Heart left ventricle (tissue), 16 donors: ENCODE measurements at regions not wholly inside any gene's neighbourhood (a gene's known extent, or its start where the extent isn't known, plus 50 kb on each side); places are given as distances from the start of the nearest gene placed in this dataset.

ENCODE experiments used
- ATAC-seq, 4 donors: fragments of 200-7000 bp; cut with Tn5 transposase; one replicate each; pipeline ENCODE4 v1.9.1; 2020 to 2022; ENCODE audit warnings: moderate library complexity in 4 of 4, mild to moderate bottlenecking in 3 of 4, moderate number of reproducible peaks in 1 of 4
- DNase-seq, 5 donors: peaks; one replicate each; pipeline ENCODE4 v3.0.0-alpha.2; 2020
- H3K27ac ChIP-seq, 12 donors: fragments of 200-600 bp; sonication (generic) in 4 of 12; one replicate each; pipeline versions ENCODE4 v1.5.0 to v1.8.0; 2016 to 2022; ENCODE audit warnings: mild to moderate bottlenecking in 2 of 12
- H3K27me3 ChIP-seq, 9 donors: fragments of 200-600 bp; sonication (generic) in 2 of 9; one replicate each; pipeline versions ENCODE4 v1.5.1 to v1.8.0; 2016 to 2022; ENCODE audit warnings: mild to moderate bottlenecking in 3 of 9
- H3K36me3 ChIP-seq, 9 donors: fragments of 200-600 bp; sonication (generic) in 2 of 9; one replicate each; pipeline versions ENCODE4 v1.5.0 to v1.8.0; 2018 to 2022; ENCODE audit warnings: mild to moderate bottlenecking in 2 of 9
- H3K4me1 ChIP-seq, 12 donors: fragments of 200-600 bp; sonication (generic) in 4 of 12; one replicate each; pipeline versions ENCODE4 v1.5.0 to v1.8.0; 2016 to 2022; ENCODE audit warnings: mild to moderate bottlenecking in 3 of 12
- H3K4me3 ChIP-seq, 12 donors: fragments of 200-600 bp; sonication (generic) in 4 of 12; one replicate each; pipeline versions ENCODE4 v1.5.0 to v1.8.0; 2017 to 2022; ENCODE audit warnings: mild to moderate bottlenecking in 9 of 12, moderate library complexity in 4 of 12
- H3K9me3 ChIP-seq, 12 donors: fragments of 200-600 bp; sonication (generic) in 4 of 12; one replicate each; pipeline versions ENCODE4 v1.5.0 to v1.8.0; 2016 to 2022; ENCODE audit warnings: mild to moderate bottlenecking in 1 of 12
- POLR2A ChIP-seq, 2 donors: fragments of 450-650 bp; IDR thresholded peaks; one replicate each; pipeline ENCODE4 v1.6.1; 2017; ENCODE audit warnings: antibody characterized with exemption in 2 of 2, mild to moderate bottlenecking in 2 of 2, moderate library complexity in 2 of 2
- WGBS, 4 donors: extraction: QIAGEN DNeasy Blood & Tissue Kit in 2 of 4; methylation state at CpG; one replicate each; pipeline versions ENCODE4 v1.1.5 to v1.1.7; 2013 to 2018; 5-methylcytosine and 5-hydroxymethylcytosine counted together
- intact Hi-C, 10 donors: fragments of 100-400 bp; cut with DNase I; formaldehyde crosslinking; loops; one replicate each; pipeline versions ENCODE4 v1.11.1 to v1.14.2; 2022
- TF ChIP-seq, protein P1 (sequence below), 12 donors: fragments of 200-600 bp; sonication (generic) in 4 of 12; IDR thresholded peaks; one replicate each; pipeline versions ENCODE4 v1.5.0 to v1.8.0; 2018 to 2022; ENCODE audit warnings: antibody characterized with exemption in 12 of 12, mild to moderate bottlenecking in 5 of 12
- donor health status: ischemic (EF 13 %, LVEDD 7.1; RV severe dilation, severe dysfunction).
- donor health status: healthy with polysubstance abuse.
- donor health status: DM: no; HTN: yes; CAD: no.
- donor health status: DM: no; HTN: no; CAD: no.
- donor health status: ischemic (EF 25% LVEDD 6.9; RV normal size, moderate dysfunction).
- donor health status: ischemic (EF 25% LVEDD 5.7; RV mildly dilated, moderate dysfunction).
- donor health status: healthy.
- donor health status: DM: yes; HTN: yes; CAD: no.
- donor health status: ischemic (EF 35%, LVEDD 5.7; RV mildly dilated, moderate dysfunction).
- donor health status: nonischemic (EF 11% LVEDD 7.7; RV severe dilation, severe dysfunction).
- donor health status: DM: yes; HTN: yes; CAD: no.
- donor health status: PGD.
- donor health status: ischemic (EF 29% LVEDD 5.4; RV normal size, mild dysfunction).
- donor health status: nonischemic (EF 23%, LVEDD 6.1; RV moderate dilation, normal function).

DNA sequence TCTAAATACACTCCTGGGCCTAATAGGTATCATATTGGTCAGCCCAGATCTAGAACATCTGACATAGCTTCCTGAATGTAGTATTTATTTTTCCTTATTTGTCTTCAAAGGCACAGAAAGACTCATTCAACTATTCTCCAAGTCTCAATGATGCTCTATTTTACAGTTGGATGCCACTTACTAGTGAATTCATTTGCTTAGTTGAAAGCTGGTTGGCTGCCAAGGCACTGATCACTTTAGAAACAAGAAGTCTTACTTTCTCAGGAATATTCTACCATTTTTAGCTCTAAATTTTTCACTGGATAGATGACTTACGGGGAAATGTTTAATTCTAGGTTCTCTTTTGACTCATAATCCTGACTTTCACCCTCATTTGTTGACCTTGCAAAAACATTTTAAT lies 863.4 kb downstream of the SORCS1 start:
- DNase-seq (no peak), ATAC-seq (no peak)
- intact Hi-C loops = no loop called here
- Histone ChIP-seq H3K27ac (no peak overlapping the region), H3K36me3 (no peaks in the 10 kb centered on the region), H3K27me3 (no peaks in the 10 kb centered on the region), H3K9me3 (no peaks in the 10 kb centered on the region), H3K4me3 (no peak overlapping the region), H3K4me1 (no peaks in the 10 kb centered on the region)
- TF ChIP-seq, protein P1, sequence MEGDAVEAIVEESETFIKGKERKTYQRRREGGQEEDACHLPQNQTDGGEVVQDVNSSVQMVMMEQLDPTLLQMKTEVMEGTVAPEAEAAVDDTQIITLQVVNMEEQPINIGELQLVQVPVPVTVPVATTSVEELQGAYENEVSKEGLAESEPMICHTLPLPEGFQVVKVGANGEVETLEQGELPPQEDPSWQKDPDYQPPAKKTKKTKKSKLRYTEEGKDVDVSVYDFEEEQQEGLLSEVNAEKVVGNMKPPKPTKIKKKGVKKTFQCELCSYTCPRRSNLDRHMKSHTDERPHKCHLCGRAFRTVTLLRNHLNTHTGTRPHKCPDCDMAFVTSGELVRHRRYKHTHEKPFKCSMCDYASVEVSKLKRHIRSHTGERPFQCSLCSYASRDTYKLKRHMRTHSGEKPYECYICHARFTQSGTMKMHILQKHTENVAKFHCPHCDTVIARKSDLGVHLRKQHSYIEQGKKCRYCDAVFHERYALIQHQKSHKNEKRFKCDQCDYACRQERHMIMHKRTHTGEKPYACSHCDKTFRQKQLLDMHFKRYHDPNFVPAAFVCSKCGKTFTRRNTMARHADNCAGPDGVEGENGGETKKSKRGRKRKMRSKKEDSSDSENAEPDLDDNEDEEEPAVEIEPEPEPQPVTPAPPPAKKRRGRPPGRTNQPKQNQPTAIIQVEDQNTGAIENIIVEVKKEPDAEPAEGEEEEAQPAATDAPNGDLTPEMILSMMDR (IDR thresholded peaks at IDR 0.05) = no peak
- TF ChIP-seq POLR2A (IDR thresholded peaks at IDR 0.05) = no peak
- 64 to 84% (median 73%) methylated on average over 1 of the region's 1 CpG for WGBS, 4 donors

DNA sequence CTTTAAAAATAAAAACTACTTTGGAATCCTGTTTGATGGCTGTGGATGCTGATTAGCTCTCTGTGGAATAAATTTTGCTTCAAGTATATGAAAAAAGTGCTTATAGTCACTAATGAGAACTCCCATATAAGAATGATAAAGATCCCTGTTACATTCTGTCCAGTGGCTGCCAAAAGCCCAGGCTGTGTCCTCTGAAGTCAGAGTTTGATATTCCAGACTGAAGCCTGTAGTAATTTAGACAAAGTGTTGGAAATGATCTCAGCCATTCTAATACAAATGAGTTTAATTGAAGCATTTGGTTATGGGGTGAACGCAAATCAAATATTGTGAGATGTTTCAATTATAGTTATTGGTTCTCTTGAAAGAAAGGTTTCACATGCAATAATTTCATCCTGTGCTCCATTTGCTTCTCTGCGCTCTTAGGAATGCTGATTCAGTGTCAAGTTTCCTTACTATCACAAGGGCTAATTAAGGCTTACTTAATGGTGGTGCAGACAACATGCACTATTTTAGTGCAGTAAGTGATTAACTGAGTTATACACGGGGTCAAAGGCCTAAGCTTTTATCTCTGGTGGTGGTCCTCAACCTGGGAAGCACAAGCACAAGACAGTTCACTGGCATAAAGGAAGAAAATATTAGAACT lies 867.6 kb downstream of the SORCS1 start:
- no peaks in the 10 kb centered on the region for H3K27me3 ChIP-seq
- ATAC-seq (no peak), DNase-seq (no peak)
- no peak overlapping the region for H3K4me3 ChIP-seq
- TF ChIP-seq POLR2A (IDR thresholded peaks at IDR 0.05) = no peak
- TF ChIP-seq, protein P1 (IDR thresholded peaks at IDR 0.05) = no peak
- WGBS, 4 donors = 41 to 58% (median 57%) methylated on average over 3 of the region's 3 CpGs
- H3K9me3 ChIP-seq = no peaks in the 10 kb centered on the region
- no peaks in the 10 kb centered on the region for H3K4me1 ChIP-seq
- no peak overlapping the region for H3K27ac ChIP-seq
- H3K36me3 ChIP-seq = no peaks in the 10 kb centered on the region
- intact Hi-C loops = no loop called here

DNA sequence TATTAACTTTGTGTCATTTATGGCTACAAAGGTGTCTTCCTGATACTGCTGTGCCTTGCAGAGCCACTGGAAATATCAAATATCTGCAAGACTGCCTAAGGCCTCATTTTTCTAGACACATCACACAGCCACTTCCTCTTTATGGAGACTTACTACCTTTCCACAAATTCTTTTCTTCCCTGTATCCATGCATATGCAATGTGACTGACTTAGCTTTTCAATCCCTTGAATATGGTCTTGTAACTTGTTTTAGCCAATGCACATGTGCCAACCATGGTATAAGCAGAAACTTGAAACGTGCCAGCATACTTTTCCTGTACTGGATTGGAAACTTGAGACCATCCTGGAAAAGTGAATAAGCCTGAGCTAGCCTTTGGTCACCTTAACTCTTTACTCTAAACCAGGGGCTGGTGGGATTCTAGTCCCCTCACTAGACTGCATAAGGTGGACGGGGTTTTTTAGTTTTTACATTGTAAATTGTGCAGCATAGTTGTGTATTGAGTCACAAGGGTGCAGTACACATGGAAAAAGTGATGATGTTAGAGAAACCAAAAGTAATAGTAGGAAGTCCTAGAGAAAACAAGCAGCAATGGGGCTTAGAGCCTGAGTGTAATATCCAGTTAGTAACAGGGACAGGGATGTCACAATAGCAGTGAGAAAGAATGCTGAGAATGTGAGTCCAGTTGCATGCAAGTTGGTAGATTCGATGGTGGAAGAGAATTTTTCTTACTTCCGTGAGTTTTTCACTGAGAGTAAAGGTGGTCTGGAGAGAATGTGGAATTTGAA lies 879.5 kb downstream of the SORCS1 start:
- TF ChIP-seq, protein P1 (IDR thresholded peaks at IDR 0.05) = no peak
- TF ChIP-seq POLR2A (IDR thresholded peaks at IDR 0.05) = no peak
- ATAC-seq = no peak
- H3K36me3 ChIP-seq = no peaks in the 10 kb centered on the region
- no peaks in the 10 kb centered on the region for H3K27me3 ChIP-seq
- H3K9me3 ChIP-seq = no peaks in the 10 kb centered on the region
- DNase-seq = no peak
- no peaks in the 10 kb centered on the region for H3K4me1 ChIP-seq
- H3K4me3 ChIP-seq = no peak overlapping the region
- H3K27ac ChIP-seq = no peak overlapping the region
- WGBS, 4 donors = 63 to 72% (median 69%) methylated on average over 4 of the region's 4 CpGs
- intact Hi-C loops = no loop called here

DNA sequence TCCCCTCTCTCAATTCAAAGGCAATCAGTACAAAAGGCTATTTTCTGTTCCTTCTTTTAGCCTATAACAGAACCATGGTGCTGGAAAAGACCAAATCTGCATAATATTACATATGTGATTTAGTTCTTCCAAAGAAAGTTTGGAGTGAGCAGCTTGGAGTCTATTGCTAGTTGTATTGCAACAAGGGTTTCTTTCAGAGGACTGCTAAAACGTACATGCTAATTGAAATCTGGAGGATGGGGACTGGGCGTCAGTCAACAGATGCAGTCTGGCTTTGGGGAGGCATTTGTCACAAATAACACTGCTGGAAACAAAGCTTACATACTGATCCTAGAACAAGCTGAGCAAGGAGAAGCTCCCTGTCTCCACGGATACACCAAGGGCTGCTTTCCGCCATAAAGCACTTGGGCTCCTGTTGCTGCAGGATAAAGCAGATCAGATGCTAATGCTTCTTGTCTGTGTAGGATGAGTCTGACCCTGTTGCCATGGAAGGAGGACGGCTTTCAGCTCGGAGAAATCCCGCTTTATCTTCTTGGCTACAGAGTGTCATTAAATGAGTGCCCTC lies 883.5 kb downstream of the SORCS1 start:
- TF ChIP-seq, protein P1 (IDR thresholded peaks at IDR 0.05) = no peak
- TF ChIP-seq POLR2A (IDR thresholded peaks at IDR 0.05) = no peak
- WGBS, 4 donors = 61 to 77% (median 71%) methylated on average over 7 of the region's 7 CpGs
- Histone ChIP-seq H3K4me1 (no peaks in the 10 kb centered on the region), H3K27me3 (no peaks in the 10 kb centered on the region), H3K4me3 (no peak overlapping the region), H3K36me3 (no peaks in the 10 kb centered on the region), H3K27ac (no peak overlapping the region), H3K9me3 (no peaks in the 10 kb centered on the region)
- no peak for DNase-seq
- intact Hi-C loops = no loop called here
- no peak for ATAC-seq
